Gastrocnemius medialis (tissue), 4 donors: ENCODE measurements at regions not wholly inside any gene's neighbourhood (a gene's known extent, or its start where the extent isn't known, plus 50 kb on each side); places are given as distances from the start of the nearest gene placed in this dataset.

Experiments
- POLR2A ChIP-seq, 2 donors: fragments of 450-650 bp; IDR thresholded peaks; one replicate each; pipeline ENCODE4 v1.6.1; 2017; ENCODE audit warnings: antibody characterized with exemption in 2 of 2, mild to moderate bottlenecking in 2 of 2, moderate library complexity in 2 of 2
- TF ChIP-seq, protein P1 (sequence below), 5 experiments: fragments of 450-650 bp in 3 of 5; fragments of 200-600 bp in 2 of 5; sonication (generic) in 2 of 5; IDR thresholded peaks in 4 of 5; conservative IDR thresholded peaks in 1 of 5; 1 replicate in 4 of 5; 2 replicates in 1 of 5; pipeline ENCODE4 v1.5.1; 2016 to 2019; ENCODE audit warnings: antibody characterized with exemption in 5 of 5, mild to moderate bottlenecking in 3 of 5, moderate library complexity in 3 of 5

DNA sequence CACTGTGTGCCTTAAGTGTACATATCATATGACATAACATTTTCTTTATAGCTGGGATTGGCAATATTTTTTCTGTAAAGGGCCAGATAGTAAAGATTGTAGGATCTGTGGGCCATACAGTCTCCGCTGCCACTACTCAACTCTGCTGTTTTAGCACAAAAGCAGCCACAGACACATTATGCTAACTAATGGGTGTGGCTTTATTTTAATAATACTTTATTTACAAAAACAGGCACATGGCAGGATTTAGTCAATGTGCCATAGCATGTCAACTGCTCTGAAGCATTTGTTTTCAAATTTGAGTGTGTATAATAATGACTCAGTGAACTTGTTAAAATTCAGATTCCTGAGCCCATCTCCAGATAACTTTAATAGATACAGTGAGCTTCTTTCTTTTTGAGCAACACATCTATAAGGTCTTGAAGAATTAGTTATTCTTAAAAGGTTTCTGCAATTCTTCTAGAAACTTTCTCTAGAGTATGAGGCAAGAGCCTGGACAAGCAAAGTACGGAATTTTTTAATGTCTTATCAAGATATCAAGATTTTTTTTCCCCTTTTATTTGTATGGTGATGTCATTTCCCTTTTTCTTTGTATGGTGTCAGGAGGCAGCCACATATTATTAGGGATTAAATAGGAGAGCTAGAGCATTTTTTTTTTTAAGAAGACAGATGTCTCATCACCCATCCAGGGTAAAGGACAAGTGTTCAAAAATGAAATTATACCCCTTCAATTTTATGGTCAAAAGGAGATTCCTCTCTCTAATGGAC lies 518.3 kb downstream of the DHX35 start:
- TF ChIP-seq, protein P1, sequence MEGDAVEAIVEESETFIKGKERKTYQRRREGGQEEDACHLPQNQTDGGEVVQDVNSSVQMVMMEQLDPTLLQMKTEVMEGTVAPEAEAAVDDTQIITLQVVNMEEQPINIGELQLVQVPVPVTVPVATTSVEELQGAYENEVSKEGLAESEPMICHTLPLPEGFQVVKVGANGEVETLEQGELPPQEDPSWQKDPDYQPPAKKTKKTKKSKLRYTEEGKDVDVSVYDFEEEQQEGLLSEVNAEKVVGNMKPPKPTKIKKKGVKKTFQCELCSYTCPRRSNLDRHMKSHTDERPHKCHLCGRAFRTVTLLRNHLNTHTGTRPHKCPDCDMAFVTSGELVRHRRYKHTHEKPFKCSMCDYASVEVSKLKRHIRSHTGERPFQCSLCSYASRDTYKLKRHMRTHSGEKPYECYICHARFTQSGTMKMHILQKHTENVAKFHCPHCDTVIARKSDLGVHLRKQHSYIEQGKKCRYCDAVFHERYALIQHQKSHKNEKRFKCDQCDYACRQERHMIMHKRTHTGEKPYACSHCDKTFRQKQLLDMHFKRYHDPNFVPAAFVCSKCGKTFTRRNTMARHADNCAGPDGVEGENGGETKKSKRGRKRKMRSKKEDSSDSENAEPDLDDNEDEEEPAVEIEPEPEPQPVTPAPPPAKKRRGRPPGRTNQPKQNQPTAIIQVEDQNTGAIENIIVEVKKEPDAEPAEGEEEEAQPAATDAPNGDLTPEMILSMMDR (IDR thresholded peaks at IDR 0.05 in 4 of 5, conservative IDR thresholded peaks at IDR 0.05 in 1 of 5): no peak
- TF ChIP-seq POLR2A (IDR thresholded peaks at IDR 0.05): no peak
